ENCODE measurements at regions not wholly inside any gene's neighbourhood (a gene's known extent, or its start where the extent isn't known, plus 50 kb on each side); places are given as distances from the start of the nearest gene placed in this dataset.
"Not testable (repeated sequence)": the region's sequence is repeated elsewhere in the genome, so short reads cannot be mapped to it uniquely, and the experiment has no call there.

GRCh38 chr13:90645582-90645981 is 701.9 kb upstream of the MIR17HG start:
- DNase-seq (ENCODE audit: extremely low read depth, low read depth, low spot score), result no peak

DNA sequence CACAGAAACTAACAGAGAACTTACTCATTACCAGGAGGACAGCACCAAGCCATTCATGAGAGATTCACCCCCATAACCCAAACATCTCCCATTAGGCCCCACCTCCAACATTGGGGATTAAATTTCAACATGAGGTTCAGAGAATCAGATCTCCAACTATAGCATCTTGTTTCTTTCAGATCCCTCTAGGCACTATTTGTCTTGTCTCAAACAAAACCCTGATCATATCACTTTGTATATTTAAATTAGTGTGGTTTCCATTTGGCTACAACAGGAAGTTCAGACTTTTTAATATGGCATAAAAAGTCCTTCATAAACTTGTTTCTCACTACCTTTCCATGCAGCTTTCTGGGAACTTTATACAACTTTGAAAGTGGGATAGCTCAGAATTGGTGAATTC is 699.0 kb upstream of the MIR17HG start:
- DNase-seq (ENCODE audit: extremely low read depth, low read depth, low spot score), result no peak

GRCh38 chr13:90652036-90652435 is 695.5 kb upstream of the MIR17HG start:
- DNase-seq (ENCODE audit: extremely low read depth, low read depth, low spot score), result no peak

GRCh38 chr13:90654970-90655369 is 692.5 kb upstream of the MIR17HG start:
- DNase-seq (ENCODE audit: extremely low read depth, low read depth, low spot score), result no peak

DNA sequence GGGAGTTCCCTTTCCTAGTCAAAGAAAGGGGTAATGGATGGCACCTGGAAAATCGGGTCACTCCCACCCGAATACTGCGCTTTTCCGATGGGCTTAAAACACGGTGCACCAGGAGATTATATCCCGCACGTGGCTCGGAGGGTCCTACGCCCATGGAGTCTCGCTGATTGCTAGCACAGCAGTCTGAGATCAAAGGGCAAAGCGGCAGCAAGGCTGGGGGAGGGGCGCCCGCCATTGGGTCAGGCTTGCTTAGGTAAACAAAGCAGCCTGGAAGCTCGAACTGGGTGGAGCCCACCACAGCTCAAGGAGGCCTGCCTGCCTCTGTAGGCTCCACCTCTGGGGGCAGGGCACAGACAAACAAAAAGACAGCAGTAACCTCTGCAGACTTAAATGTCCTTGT is 683.3 kb upstream of the MIR17HG start:
- not testable (repeated sequence) for DNase-seq (ENCODE audit: extremely low read depth, low read depth, low spot score)

GRCh38 chr13:90673746-90674145 is 673.7 kb upstream of the MIR17HG start:
- DNase-seq (ENCODE audit: extremely low read depth, low read depth, low spot score), result no peak

DNA sequence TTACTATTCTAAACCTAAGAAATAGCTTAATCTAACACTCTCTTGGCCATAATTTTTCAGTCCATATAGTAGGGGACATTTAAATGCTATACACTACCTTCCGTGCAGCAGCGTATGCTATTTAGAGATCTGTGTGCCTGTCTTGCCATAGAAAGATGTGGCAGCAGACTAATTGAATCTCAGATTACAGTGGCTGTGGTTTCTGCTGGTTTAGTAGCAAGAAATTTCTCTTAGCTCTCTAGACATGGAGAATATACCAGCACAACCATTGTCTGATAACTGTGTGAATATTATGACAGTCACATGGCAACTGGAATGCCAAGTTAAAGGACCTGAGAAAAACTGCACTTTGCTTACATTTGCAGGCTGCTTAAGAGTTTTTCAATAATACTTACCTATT is 672.4 kb upstream of the MIR17HG start:
- no peak for DNase-seq (ENCODE audit: extremely low read depth, low read depth, low spot score)

DNA sequence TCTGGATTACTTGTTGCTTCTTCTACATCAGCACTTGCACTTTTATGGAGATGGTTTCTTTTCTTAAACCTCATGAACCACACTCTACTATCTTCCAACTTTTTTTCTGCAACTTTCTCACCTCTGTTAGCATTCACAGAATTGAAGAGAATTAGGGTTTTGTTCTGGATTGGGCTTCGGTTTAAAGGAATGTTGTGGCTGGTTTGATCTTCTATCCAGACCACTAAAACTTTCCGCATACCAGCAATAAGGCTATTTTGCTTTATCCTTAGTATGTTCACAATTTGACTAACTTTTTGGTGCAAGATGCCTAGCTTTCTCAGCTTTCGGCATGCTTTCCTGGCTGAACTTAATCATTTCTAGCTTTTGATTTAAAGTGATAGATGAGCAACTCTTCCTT is 666.7 kb upstream of the MIR17HG start:
- no peak for DNase-seq (ENCODE audit: extremely low read depth, low read depth, low spot score)

- DNase-seq (ENCODE audit: extremely low read depth, low read depth, low spot score), result no peak
These were observed 663.8 kb upstream of the MIR17HG start for GRCh38 chr13:90683711-90684131.

DNA sequence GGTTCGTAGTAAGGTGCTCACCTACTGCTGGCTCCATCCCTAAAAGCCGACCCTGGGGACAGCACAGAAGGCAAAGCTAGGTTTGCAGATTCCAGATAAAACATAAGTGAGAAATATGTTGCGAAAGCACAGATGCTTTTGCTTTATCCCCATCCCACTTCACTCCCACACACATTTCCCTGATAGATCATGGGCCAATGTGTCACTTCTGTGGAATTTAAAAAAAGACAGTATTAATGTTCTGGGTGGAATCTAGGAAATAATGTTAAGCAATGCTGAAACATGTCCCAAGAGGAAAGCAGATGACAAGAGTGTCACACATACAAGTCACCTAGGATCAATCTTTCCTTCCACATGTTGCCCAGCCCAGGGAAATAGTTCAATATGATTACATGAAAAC is 661.0 kb upstream of the MIR17HG start:
- DNase-seq (ENCODE audit: extremely low read depth, low read depth, low spot score), result no peak

- no peak for DNase-seq (ENCODE audit: extremely low read depth, low read depth, low spot score)
These were observed 658.4 kb upstream of the MIR17HG start for GRCh38 chr13:90689111-90689510.

DNA sequence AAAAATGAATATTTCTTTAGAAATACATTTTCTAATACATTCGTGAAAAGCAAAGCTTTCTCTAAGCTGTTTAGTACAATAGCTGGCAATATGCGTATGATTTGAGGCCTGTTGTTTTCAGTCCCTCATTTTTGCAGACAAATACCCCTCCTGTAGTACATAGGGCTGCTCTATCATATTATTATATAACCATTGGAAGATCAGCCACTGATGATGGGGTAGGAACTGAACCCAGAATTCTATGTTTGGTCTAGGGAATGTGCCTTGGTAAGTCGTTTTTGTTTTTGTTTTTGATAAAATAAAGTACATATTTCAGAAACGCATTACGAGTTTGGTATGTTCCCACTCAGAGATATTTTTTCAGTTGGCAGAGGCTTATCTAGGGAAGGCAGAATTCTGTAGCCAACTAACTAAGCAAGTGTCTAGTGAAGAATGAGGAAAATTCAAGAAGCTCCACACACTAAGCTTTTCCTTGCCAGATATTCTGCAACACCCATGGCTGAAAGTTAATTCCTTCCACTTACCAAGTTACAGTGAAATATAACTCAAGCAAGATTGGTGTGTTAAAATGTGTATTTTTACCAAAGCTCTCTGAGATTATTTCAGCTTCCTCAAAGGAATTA is 656.9 kb upstream of the MIR17HG start:
- no peak for DNase-seq (ENCODE audit: extremely low read depth, low read depth, low spot score)

- no peak for DNase-seq (ENCODE audit: extremely low read depth, low read depth, low spot score)
These were observed 651.2 kb upstream of the MIR17HG start for GRCh38 chr13:90696254-90696653.

DNA sequence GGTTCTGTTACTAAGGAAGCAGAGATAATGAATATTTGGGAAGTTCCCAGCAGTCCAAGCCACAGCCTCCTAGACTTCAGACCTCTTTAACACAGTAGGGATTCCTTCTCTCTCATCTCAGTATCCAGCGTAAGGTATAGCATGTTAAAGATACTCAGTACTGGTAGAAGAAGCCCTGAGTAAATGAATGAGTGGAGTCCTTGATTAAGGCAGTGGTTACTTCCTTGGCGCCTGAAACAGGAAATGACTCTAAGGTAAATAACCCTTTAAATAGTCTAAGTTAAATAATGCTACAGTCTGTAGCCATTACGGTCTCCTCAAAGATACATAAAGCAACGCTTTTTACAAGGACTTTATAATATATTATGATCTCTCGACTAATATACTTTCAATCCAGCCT is 650.8 kb upstream of the MIR17HG start:
- DNase-seq (ENCODE audit: extremely low read depth, low read depth, low spot score), result no peak

DNA sequence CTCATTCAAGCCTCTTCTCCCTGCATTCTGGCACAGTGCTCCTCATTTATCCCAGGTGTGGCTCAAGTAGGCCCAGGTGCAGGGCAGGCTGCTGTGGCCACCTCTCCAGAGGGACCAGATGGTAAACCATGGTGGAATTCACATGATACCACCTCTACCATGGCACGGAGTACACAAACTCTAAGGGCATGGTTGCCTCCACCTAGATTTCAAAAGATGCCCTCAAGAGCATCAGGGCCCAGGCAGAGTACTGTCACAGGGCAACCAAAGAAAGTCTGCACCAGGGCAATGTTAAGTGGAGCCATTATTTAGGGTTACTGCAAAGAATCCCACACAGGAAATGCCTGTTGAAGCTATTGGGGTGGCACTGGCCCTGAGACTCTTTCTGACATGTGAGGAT is 647.1 kb upstream of the MIR17HG start:
- no peak for DNase-seq (ENCODE audit: extremely low read depth, low read depth, low spot score)

DNA sequence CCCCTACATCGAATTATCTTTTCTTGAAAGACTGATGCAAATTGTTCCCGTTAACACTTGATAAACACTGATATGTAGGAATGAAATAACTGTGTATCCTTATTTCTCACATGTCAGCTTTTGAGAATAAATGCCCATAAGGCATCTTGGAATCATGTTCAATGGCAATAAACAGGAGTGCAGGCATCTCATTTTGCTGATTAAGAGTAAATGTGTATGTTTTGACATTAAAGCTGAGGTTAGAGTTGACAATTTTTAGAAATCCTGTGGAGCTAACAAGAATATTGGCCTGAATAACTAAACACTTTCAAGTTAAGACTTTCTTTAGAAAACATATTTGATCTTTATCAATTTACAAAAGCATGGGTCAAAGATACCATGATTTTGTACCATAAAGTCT is 646.2 kb upstream of the MIR17HG start:
- no peak for DNase-seq (ENCODE audit: extremely low read depth, low read depth, low spot score)

- no peak for DNase-seq (ENCODE audit: extremely low read depth, low read depth, low spot score)
These were observed 645.4 kb upstream of the MIR17HG start for GRCh38 chr13:90702050-90702449.

GRCh38 chr13:90706631-90707030 is 640.9 kb upstream of the MIR17HG start:
- no peak for DNase-seq (ENCODE audit: extremely low read depth, low read depth, low spot score)

GRCh38 chr13:90708128-90708527 is 639.4 kb upstream of the MIR17HG start:
- DNase-seq (ENCODE audit: extremely low read depth, low read depth, low spot score), result no peak

- DNase-seq (ENCODE audit: extremely low read depth, low read depth, low spot score), result no peak
These were observed 638.2 kb upstream of the MIR17HG start for GRCh38 chr13:90709319-90709718.

DNA sequence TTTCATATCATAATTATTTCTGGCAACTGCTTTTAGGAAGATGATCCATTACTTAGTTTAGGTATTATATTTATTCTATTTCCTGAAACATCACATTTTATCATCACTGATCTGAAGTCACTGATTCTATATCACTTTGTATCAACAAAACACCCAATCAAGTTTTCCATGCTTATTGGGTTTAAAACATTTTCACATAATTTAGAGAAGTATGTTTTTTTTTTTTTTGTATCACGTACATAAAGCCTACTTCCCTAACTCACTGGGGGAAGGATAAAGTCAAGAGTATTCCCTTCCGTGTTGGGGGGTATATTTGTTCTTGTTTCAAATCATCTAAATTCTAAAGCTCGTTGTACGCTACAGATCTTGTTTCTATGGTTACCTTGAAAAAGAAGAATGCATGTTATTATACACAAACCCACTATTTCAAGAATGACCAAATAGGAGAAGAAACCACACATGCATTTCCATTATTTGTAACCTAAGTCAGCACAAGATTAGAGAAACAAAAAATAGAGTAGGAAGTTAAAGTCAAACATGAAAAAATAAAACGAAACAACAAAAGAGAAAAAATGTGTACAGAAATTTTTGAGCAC is 637.2 kb upstream of the MIR17HG start:
- DNase-seq (ENCODE audit: extremely low read depth, low read depth, low spot score), result no peak

GRCh38 chr13:90713441-90714133 is 633.9 kb upstream of the MIR17HG start:
- no peak for DNase-seq (ENCODE audit: extremely low read depth, low read depth, low spot score)

Measured in glomerular endothelial cell (primary cell).